ENCODE measurements at regions not wholly inside any gene's neighbourhood (a gene's known extent, or its start where the extent isn't known, plus 50 kb on each side); places are given as distances from the start of the nearest gene placed in this dataset.

- DNase-seq = no peak
Observed at GRCh38 chr10:117638664-117639200, 96.2 kb downstream of the EMX2 start.

GRCh38 chr10:117640406-117640805, 97.9 kb downstream of the EMX2 start:
- DNase-seq = no peak

DNA sequence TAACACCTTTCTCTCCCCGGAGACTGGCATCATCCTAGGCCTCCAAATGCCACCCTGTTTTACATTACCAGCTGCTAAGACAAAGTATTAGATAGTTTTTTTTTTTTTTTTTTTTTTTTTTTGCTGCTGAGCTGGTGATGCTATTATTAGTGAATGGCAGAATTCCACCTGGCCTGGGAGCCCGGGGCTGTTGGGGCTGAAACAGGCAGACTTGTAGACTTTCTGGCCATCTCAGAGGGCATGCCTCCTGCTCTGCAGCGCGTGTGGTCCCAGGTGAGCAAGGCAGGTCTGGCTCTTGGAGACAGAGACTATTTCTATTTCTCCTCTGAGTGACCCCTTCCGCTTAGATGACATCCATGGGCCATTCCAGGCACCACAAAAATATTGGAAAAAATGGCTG, 104.2 kb downstream of the EMX2 start:
- no peak for DNase-seq

DNA sequence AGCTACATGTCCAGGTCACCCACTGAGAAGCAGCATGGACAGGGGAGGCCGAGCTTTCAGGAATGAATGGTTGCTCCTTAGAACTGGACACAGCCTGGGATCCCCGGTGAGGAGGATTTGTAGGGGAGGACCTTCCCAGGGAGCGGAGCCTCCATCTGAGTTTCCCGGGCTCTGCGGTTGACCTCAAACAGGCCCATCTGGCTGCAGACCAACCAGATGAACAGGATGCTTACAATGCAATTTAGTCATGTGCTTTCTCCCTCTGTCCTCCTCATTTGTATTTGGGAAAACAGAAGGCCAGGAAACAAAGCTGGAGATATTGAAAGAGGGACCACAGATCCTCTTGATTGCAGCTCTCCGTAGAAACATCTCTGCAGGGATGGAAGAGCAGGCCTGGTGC, 104.8 kb downstream of the EMX2 start:
- no peak for DNase-seq

DNA sequence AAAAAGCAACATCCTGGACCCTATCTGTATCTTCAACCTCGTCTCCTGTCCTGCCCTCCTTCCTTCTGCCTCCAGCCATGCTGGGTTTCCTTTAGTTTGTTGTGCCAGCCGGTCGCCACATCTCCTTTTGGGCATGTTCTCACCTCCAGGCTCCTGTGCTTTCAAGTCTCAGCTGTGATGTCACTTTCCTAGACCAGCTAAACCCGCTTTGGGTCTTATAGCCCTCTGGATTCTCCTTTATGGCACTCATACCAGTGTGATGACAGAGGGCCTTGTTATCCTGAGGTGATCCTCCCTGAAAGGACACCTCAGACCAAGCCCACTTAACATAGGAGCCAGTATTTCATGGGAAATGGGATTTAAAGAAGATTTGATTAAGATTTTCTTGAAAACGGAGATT, 108.6 kb downstream of the EMX2 start:
- DNase-seq = no peak

DNA sequence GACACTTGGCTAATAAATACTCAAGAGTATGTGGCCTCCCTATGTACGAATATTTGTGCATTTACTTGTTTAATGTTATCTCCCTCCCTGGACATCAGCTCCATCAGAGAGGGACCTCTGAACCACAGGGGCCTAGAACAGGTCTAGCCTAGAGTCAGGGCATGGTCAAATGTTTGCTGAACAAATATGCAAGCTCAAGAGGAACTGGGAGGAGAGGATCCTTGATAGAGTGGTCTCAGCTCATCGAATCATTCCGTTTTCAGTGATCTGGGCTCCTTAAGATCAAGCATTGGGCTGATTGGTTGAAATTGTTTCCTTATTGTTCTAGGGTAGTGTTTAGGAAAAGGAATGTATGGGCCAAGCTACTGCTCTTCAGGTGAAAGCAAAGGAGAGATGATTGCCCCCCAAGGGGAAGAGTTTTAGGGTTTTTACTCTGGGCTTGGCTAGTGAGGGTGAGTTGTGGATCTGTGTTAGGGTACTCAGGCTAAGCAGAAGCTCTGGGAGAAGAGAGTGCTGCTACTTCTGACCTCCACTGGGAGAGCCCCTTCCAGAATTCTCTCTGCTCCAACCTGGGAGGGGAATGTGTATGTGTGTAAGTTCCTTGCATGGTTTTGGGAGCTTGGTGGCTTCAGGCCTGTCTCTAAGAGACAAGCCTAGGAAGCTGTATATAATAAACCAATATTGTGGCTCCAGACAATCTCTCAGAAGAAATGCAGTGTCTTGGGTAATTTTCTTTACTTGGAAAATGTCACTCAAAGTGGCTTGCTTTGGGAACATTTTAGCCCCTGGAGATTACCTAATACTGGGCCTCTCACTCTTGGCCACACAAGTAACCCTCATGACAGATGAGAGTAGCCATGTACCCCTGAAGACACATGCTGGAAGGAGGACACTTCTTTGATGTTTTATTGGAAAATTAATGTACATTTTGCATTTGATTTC, 110.0 kb downstream of the EMX2 start:
- no peak for DNase-seq

DNA sequence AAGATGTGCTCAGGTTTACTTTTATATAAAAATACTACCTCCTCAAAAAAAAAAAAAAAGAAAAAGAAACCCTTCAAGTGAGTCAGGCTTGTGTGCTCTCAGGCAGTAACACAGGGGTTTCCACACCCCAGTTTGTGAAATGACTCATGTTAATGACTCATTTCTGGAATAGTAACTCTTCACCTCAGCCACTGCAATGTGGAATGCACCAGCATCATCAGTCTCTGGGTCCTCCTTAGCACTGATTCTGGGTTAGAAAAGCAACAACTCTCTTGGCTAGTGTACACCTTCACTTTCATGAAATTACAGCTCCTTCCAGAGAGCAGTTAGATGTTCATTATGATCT, 110.6 kb downstream of the EMX2 start:
- no peak for DNase-seq

- no peak for DNase-seq
Observed at GRCh38 chr10:117654105-117654504, 111.6 kb downstream of the EMX2 start.

- DNase-seq = no peak
Observed at GRCh38 chr10:117656385-117657367, 114.1 kb downstream of the EMX2 start.

GRCh38 chr10:117661316-117661715, 118.8 kb downstream of the EMX2 start:
- DNase-seq = no peak

DNA sequence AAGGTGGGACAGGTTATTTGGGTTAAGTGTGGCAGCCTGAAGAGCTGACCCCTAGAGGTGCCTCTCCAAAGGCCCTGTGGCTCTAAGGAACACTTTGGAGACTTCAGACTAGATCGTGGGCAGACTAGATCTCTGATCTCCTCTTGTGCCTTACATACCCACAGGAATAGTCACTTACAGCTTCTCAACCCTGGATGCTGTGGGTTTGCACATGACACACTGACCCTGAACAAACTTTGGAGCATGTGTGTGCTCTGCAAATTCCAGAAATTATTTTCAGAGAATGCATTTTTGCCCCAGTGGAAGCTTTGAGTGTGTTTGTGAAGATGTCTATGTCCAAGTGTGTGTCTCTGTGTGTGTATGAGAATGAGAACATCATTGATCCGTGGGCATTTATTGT, 119.6 kb downstream of the EMX2 start:
- DNase-seq = no peak

DNA sequence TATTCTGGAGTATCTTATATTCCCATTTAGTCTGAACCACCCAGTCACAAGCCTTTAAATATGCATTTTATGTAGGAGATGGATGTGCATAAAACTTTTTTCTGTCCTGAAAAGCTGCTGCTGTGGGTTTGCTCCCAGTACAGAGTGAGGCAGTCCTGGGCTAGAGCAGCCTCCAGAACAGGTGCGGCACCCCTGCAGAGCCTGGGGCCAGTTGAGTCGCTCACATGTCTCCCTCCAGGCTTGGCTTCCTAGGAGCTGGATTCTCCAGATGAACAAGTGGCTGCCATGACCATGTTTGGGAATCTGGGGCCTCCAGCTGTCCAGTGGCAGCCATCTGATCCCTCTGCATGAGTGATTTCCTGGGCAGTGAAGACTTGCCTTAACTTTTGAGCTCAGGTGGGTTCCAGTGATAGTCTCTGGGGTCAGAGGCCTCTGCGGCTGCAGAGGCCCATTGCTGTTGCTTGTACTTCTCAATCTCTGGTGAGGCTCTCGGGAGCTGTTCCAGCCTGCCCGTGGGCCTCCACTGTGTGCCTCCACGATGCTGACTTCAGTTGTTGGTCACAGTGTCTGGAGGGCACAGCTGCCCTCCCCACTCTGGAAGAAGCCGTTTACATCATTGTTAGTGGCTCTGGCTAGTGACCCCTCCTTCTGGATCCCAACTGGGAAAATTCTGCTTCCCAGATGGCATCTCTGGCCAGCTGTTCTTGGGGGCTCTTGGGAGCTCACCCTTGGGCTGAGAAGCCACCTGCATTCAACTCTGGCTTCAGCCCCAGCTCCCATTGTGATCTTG, 120.4 kb downstream of the EMX2 start:
- no peak for DNase-seq

- no peak for DNase-seq
Observed at GRCh38 chr10:117663750-117664149, 121.2 kb downstream of the EMX2 start.

DNA sequence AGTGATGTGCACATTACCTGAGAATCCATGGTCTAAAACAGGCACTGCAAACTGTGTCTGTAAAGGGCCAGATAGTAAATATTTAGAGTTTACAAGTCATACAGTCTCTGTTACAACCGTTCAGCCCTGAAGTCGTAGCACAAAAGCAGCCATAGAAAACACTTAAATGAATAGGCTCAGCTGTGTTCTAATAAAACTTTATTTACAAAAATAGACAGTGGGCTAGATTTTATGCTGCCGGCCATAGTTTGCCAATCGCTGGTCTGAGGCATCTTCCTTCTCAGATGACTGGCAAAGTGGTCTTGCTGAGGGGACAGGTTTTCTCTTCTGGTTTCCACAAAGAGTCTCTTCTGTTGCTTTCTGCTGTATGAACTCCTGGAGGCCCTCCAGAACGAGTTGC, 121.7 kb downstream of the EMX2 start:
- DNase-seq = no peak

- DNase-seq = no peak
Observed at GRCh38 chr10:117666166-117666565, 123.6 kb downstream of the EMX2 start.

DNA sequence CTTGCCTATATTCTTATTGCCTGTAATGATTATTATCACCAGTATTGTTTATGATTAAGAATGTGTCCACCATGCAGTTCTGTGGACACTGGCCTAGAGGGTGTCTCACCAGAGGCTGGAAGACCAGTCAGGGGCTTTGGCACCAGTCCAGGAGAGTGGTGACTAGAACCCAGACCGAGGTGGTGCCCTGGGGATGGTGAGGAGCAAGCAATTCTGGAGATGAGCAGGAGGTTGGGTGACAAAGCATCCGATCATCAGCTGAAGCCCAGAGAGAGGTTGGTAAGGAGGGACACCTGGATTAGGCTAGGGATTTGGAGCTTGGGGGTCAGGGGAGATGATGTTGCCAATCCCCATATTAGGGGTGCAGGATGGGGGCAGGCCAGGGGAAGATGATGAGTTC, 124.4 kb downstream of the EMX2 start:
- no peak for DNase-seq

- no peak for DNase-seq
Observed at GRCh38 chr10:117667831-117668230, 125.3 kb downstream of the EMX2 start.

DNA sequence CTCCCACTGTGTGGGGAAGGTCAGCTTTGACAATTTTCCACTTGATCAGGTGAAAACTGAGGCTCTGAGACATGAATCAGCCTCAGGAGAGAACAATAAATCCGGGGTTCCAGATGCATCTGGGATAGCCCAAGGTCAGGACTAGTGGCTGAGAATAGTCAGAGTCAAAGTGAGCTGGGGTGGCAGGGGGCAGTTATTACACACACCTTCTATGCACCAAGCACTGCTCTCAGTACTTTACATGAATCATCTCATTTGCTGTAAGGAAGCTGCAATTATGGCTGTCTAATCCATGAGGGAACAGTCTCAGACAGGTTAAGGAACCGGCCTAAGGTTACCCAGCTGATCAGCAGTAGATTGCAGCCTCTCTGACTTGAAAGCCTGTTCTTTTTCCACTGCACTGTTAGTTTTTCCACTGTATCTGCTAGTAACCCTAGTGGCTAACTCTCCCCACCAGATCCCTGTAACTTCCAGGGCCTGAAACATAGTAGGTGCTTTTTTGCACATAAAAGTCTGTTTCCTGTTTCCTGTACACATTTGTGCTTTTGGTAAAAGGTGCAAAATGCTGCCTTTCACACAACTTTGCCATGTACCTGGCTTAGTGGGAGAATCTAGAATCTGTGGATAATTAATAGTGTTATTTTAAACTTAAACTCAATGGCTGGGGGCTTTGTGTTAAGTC, 125.9 kb downstream of the EMX2 start:
- no peak for DNase-seq

- DNase-seq = no peak
Observed at GRCh38 chr10:117669122-117669521, 126.6 kb downstream of the EMX2 start.

DNA sequence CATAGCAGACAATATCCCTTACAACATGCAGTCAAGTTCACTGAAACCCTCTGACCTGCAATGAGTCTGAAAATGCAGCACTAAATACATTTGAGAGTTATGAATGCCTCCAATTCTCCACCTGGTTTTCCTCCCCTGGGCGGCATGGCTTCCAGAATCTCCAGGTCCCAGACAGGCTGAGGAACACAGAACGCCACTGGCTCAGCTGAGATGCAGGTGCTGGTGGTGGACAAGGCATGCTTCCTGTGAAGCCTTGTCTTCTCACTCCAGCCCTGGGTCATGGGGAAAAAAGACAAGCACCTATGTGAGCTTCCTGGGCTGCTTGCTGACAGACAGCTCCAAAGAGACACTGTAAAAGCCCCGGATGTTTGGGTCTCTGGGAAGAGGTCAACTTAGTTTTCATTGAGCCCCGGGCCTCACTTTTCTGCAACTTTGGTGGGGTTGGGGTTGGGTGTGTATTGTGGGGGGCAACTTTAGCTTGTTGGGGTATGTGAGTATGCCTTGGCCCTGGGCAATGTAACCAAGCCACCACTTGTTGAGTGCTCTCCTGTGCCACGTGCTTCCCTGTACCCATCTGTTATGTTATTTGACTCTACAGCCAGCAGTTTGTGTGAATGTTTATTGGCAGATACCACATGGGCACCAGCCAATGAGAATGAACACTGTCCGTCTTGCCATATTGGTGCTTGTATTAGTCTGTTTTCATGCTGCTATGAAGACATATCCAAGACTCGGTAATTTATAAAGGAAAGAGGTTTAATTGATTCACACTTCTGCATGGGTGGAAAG, 127.8 kb downstream of the EMX2 start:
- no peak for DNase-seq
